Adrenal gland (tissue), 5 donors: ENCODE measurements at regions not wholly inside any gene's neighbourhood (a gene's known extent, or its start where the extent isn't known, plus 50 kb on each side); places are given as distances from the start of the nearest gene placed in this dataset.

ENCODE experiments used
- POLR2A ChIP-seq, 2 donors: fragments of 450-650 bp; IDR thresholded peaks; one replicate each; pipeline ENCODE4 v1.6.1; 2017; ENCODE audit warnings: antibody characterized with exemption in 2 of 2, mild to moderate bottlenecking in 2 of 2, moderate library complexity in 1 of 2
- TF ChIP-seq, protein P1 (sequence below), 6 experiments: fragments of 450-650 bp in 4 of 6; fragments of 200-600 bp in 2 of 6; sonication (generic) in 1 of 6; IDR thresholded peaks; 1 replicate in 5 of 6; 2 replicates in 1 of 6; pipeline versions ENCODE4 v1.5.1 to v1.8.0; 2016 to 2021; ENCODE audit warnings: antibody characterized with exemption in 6 of 6, mild to moderate bottlenecking in 2 of 6, moderate library complexity in 1 of 6
- donor health status: DM: no; HTN: no; CAD: no.

DNA sequence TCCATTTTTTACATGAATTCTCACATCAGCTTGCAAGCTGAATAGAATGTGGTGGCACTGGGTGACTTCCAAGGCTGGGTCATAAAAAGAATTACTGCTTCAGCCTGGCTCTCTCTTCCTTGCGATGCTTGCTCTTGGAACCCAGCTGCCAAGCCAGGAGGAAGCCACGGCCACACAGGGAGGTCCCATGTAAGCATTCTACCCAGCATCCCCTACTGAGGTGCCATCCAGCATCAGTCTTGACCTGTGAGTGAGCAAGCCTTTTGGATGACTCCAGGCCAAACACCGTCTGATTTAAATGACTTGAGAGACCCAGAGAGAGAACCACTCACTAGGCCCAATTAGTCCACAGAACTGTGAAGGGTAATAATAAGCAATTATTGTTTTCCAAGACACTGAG lies 750.3 kb upstream of the RAB6C start:
- TF ChIP-seq, protein P1, sequence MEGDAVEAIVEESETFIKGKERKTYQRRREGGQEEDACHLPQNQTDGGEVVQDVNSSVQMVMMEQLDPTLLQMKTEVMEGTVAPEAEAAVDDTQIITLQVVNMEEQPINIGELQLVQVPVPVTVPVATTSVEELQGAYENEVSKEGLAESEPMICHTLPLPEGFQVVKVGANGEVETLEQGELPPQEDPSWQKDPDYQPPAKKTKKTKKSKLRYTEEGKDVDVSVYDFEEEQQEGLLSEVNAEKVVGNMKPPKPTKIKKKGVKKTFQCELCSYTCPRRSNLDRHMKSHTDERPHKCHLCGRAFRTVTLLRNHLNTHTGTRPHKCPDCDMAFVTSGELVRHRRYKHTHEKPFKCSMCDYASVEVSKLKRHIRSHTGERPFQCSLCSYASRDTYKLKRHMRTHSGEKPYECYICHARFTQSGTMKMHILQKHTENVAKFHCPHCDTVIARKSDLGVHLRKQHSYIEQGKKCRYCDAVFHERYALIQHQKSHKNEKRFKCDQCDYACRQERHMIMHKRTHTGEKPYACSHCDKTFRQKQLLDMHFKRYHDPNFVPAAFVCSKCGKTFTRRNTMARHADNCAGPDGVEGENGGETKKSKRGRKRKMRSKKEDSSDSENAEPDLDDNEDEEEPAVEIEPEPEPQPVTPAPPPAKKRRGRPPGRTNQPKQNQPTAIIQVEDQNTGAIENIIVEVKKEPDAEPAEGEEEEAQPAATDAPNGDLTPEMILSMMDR (IDR thresholded peaks at IDR 0.05): no peak
- TF ChIP-seq POLR2A (IDR thresholded peaks at IDR 0.05): no peak
